ENCODE measurements at regions not wholly inside any gene's neighbourhood (a gene's known extent, or its start where the extent isn't known, plus 50 kb on each side); places are given as distances from the start of the nearest gene placed in this dataset.

GRCh38 chr7:155168597-155169480 is 98.7 kb downstream of the HTR5A start:
- TF ChIP-seq, protein P1, sequence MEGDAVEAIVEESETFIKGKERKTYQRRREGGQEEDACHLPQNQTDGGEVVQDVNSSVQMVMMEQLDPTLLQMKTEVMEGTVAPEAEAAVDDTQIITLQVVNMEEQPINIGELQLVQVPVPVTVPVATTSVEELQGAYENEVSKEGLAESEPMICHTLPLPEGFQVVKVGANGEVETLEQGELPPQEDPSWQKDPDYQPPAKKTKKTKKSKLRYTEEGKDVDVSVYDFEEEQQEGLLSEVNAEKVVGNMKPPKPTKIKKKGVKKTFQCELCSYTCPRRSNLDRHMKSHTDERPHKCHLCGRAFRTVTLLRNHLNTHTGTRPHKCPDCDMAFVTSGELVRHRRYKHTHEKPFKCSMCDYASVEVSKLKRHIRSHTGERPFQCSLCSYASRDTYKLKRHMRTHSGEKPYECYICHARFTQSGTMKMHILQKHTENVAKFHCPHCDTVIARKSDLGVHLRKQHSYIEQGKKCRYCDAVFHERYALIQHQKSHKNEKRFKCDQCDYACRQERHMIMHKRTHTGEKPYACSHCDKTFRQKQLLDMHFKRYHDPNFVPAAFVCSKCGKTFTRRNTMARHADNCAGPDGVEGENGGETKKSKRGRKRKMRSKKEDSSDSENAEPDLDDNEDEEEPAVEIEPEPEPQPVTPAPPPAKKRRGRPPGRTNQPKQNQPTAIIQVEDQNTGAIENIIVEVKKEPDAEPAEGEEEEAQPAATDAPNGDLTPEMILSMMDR (IDR thresholded peaks at IDR 0.05; ENCODE audit: low read depth, low read length, missing input control) = no peak
- no peak for TF ChIP-seq JUND (IDR thresholded peaks at IDR 0.05)
- no peak for TF ChIP-seq REST (IDR thresholded peaks at IDR 0.05)
- TF ChIP-seq, protein P2, sequence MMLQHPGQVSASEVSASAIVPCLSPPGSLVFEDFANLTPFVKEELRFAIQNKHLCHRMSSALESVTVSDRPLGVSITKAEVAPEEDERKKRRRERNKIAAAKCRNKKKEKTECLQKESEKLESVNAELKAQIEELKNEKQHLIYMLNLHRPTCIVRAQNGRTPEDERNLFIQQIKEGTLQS (IDR thresholded peaks at IDR 0.05) = no peak
- no peak for TF ChIP-seq GABPA (IDR thresholded peaks at IDR 0.05 in 1 of 2, conservative IDR thresholded peaks at IDR 0.05 in 1 of 2)
- no peak for TF ChIP-seq HNF4A (conservative IDR thresholded peaks at IDR 0.05)
- TF ChIP-seq MAX (IDR thresholded peaks at IDR 0.05) = no peak
- TF ChIP-seq TAF1 (conservative IDR thresholded peaks at IDR 0.05) = no peak
- no peak for TF ChIP-seq FOXA1 (IDR thresholded peaks at IDR 0.05)
- TF ChIP-seq FOXA2 (IDR thresholded peaks at IDR 0.05) = no peak
- TF ChIP-seq YY1 (IDR thresholded peaks at IDR 0.05) = no peak
